NCI-H187 treated with DMSO at 0.1 percent for 48 hours (cell line): ENCODE measurements at regions not wholly inside any gene's neighbourhood (a gene's known extent, or its start where the extent isn't known, plus 50 kb on each side); places are given as distances from the start of the nearest gene placed in this dataset.
"Not testable (repeated sequence)": the region's sequence is repeated elsewhere in the genome, so short reads cannot be mapped to it uniquely, and the experiment has no call there.

ENCODE experiments used
- DNase-seq: peaks from one replicate; lab custom pipeline; 2025; lab: John Stamatoyannopoulos, UW

DNA sequence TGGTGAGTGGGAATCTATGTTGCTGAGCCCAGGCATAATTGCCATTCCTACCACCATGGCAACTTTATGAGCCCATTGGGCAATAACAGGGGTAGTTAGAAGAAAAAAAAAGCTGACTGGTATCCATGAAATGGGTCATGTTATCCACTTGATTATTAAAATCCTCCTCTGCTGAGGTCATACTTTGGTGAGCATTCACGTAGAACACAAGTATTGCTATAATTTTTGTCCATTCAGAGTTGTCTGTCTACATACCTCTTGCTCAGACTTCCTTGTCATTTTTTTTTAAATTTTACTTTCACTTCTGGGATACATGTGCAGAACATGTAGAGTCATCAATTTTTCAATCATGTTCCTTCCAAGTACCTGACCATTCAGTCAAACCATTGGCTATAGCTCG is 780.8 kb upstream of the ARRDC3 start:
- DNase-seq = no peak

DNA sequence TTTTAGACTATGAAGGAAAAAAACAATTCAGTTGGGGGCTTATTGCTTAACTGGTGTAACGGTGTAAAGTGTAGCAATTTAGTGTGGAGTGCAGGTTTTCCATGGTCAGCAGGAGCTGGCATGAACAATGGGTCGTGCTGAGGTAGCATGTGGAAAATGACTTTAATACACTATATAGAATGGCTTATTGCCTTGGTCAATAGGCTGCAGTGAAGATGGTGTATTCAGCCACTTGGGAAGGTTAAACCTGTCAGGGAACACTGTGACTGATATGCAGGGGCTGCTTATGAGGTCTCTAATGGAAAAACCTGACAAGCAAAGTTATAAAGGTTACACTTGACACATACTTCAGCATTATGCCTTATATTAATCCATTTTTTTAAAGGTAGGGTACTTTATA is 764.7 kb upstream of the ARRDC3 start:
- DNase-seq = no peak

DNA sequence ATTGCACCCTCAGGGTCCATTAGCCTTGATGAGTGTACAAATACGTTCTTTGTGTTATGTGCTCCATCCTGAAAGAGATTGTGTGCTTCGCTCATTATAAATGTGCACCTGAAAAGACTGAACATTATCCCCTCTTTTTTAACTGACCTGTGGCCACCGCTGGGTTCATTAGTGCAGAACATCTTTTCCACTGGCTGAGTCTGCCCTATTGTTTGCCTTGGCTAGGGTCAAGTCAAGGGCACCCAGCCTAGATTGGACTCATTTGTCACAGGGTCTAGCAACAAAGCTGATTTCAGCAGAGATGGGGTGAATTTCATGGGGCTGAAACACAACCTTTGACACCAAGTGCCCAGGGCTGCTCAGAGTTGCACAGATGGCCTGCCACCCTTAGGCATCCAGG is 764.1 kb upstream of the ARRDC3 start:
- DNase-seq = no peak

DNA sequence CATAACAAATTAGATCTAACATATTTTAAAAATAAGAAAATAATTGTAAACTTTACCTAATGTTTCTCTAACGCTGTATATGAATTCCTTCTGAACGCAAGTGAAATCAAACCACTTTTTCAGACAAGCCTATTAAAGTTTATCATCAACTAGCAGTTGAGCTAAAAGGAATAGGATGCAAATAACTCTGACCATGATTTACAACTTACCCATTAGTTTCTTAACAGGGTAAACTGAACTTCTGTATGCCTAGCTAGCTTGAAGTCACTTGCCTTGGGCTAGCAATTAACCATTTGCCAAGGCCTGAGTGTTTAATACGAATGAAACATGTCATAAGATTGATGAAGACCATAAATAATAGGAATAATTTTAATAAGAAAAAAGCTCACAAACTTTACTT is 762.7 kb upstream of the ARRDC3 start:
- DNase-seq = no peak

DNA sequence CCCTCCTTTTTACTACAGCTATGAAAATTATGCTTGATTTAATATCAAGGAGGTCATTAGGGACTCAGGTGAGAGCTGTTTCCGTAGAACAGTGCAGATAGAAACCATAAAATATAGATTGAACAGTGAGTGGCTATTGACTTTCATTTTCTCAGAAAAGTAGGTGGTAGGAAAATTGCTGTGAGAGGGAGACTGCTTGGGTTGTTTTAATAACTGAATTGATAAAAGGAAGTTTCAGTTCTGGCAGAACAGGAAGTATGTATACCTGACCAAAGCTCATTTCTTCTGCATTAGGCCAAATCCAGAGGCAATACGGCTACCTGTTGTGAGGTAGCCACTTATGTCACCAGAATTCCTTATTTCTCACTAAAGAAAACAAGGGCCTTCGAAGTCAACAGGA is 761.7 kb upstream of the ARRDC3 start:
- no peak for DNase-seq

DNA sequence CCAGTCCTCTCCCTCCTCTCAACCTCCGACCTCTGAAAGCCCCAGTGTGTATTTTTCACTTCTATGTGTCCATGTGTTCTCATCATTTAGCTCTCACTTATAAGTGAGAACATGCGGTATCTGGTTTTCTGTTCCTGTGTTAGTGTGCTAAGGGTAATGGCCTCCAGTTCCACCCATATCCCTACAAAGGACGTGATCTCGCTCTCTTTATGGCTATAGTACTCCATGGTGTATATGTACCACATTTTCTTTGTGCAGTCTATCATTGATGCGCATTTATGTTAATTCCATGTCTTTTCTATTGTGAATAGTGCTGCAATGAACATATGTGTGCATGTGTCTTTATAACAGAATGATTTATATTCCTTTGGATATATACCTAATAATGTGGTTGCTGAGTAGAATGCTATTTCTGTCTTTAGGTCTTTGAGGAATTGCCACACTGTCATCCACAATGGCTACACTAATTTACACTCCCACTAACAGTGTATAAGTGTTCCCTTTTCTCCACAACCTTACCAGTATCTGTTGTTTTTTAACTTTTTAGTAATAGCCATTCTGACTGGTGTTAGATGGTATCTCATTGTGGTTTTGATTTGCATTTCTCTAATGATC is 749.3 kb upstream of the ARRDC3 start:
- DNase-seq = not testable (repeated sequence)

DNA sequence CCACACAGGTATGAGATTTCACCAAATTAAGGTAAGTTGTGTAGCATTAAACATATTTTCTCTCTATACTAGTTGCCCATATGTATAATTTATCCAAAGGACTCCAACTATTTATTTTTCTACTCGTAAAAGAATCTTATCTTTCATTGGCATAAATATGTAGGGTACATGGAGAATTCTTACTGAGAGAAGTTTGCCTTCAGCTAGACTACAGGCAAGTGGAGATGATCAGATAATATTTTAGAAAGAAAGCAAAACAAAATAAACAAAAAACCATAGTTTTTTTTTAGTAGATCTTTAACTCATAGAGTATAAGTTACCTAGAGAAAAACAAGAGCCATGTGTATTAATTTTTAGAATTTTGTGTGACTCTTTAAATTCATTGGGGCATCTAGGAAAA is 743.1 kb upstream of the ARRDC3 start:
- DNase-seq = no peak

DNA sequence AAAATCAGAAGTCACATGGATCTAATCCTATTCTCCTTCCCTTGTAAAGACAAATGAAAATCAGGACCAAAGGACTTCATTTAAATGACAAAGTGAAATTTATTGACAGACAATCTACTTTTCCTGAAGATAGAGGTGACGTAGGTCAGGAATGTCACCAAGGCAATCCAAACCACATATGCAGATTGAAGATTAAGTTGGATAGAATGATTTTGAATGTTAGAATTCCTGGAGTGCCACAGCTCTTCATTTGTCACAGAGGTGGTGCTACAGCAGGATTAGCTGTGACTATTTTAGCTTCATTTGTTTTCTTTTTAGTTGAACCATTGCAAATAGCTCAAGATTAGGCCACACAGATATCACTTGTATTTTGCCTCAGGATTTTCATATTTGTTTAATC is 736.0 kb upstream of the ARRDC3 start:
- no peak for DNase-seq

DNA sequence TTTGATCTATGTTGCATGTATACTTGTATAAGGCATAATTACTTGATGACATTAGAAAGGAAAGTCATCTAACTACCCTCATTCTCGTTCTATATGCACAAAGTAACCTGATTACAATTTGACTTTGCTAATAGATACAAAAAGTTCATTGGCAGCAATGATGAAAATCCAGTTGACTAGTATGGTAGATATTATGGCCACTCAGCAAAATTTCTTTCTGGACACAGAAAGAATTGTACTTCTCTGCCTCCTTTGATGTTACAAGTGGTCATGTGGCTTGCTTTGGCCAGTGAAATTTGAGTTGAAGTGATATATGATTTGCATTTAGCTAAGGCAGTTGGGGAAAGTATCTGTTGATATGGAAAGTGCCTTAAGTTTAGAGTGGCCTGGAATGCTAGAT is 723.7 kb upstream of the ARRDC3 start:
- no peak for DNase-seq

DNA sequence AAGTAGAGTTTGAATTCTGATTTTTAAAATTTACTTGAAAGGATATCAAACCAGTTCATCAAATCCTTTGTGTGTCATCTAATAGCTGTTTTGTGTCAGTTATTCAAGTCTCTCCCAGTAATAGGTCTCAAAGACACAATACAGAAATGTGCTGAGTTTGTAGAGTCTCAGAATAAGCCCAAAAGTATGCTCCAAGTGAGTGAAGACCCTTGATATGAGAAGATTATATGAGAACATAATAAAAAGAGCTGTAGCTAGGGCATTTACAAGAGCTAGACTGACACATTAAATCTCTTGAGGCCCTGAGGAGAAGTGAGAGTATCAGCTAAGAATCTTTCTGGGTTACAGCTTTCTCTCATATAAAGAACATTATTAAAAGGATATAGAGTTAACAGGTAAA is 721.0 kb upstream of the ARRDC3 start:
- DNase-seq = no peak

DNA sequence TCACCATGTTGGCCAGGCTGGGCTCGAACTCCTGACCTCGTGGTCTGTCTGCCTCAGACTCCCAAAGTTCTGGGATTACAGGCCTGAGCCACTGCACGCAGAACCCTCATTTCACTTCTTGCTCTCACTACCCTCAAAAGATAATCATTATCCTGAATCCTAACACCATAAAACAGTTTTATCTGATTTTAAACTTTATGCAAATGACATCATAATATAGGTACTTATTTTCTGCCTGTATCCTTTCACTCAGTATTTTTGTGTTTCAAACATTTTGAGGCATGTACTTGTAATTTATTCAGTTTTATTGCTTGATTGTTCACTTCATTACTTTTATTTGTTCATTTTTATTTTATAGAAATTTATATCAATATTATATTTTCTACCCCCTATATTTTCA is 719.2 kb upstream of the ARRDC3 start:
- no peak for DNase-seq

DNA sequence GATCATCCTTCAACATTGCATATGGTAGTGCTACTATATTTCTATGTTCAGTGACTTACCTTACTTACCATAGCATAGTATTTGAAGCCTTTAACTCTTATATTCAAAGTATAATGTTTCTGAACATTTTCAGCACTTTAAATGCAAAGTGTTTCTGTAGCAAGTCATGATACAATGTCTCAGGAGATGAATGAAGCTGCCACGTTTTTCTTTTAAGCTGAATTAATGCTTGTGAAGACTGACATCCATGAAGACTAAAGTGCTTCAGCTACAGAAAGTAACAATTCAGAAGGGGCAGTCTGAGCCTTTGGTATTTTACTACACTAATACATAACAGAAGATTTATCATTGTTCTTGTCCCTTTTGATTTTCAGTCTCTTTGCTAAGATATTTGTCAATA is 709.1 kb upstream of the ARRDC3 start:
- no peak for DNase-seq

DNA sequence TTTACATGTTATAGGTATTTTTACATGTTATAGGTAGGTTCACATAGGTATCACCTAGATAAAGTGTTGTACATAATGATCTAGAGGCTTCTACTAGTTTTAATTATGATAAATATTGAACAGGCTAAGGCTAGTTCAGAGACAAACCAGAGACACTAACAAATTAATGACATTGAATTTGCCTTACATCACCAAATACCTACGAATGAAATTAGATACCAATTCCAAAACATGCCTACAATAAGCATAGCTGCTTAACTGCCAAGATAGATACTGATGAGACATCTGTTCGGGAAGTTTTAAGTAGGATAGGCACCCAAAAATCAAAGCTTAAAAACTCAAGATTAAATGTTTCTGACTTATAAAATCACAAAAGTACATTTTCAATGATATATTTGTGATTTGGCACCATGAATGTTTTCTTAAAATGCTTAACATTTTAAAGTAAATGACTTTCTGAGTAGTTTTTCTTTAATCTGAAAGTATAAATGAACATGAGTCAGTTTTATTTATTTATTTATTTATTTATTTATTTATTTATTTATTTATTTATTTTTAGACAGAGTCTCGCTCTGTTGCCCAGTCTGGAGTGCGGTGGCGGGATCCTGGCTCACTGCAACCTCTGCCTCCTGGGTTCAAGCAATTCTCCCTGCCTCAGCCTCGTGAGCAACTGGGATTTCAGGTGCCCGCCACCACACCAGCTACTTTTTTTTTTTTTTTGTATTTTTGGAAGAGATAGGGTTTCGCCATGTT is 703.1 kb upstream of the ARRDC3 start:
- no peak for DNase-seq

DNA sequence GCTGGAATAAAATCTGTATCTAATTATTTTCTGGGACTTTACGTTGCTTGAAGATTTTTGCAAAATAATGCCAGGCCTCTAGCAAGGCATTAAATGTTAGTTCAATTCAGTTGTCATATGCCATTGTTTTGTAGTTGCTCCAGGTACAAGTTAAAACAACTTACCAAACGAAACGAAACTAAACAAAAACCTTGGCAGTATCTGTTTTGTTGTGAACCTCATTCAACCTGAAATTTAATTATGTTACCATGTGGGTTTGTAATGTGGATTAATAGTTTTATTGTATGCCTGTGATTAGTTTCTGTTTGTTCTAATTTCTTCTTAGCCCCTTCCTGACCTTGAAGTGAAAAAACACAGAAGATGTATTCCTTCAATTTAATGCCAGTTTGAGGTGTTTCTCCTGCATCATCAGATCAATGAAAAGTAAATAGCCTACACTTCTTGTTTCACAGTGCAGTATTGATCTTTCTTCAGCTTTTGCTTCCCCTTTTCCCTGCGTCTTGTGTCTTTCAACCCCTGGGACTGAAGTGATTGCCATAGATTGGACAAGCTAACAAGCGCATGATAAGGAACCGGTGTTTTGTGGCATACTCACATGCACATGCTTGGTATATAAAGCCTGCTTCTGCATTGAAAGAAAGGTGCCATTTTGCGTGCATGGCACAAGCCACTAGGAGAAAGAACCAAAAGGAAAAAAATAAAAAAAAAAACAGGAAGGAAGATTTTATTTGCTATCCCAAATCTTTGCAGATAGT is 699.0 kb upstream of the ARRDC3 start:
- no peak for DNase-seq

DNA sequence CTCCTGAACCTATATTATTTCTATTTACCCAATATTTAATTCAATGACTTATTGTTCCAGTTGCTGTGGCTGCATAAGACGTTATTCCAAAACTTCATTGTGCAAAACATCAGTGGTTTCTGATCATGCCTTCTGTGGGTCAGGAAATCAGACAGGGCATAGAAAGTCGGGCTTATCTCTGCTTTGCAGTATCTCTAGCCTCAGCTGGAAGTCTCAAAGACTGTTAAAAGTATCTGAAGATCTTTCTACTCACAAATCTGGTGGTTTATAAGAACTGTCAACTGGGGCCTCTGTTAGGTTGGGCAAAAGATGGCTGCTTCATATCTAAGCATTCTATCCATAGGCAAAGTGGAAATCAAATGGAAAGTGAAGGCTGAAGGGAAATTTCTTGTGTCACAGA is 687.7 kb upstream of the ARRDC3 start:
- no peak for DNase-seq

DNA sequence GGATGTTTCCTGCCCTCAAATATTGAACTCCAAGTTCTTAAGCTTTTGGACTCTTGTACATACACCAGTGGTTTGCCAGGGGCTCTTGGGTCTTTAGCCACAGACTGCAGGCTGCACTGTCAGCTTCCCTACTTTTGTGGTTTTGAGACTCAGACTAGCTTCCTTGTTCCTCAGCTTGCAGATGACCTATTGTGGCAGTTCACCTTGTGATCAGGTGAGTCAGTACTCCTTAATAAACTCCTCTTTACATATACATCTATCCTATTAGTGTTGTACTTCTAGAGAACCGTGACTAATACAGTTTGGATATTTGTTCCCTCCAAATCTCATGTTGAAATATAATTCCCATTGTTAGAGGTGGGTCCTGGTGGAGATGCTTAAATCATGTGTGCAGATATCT is 681.9 kb upstream of the ARRDC3 start:
- no peak for DNase-seq

DNA sequence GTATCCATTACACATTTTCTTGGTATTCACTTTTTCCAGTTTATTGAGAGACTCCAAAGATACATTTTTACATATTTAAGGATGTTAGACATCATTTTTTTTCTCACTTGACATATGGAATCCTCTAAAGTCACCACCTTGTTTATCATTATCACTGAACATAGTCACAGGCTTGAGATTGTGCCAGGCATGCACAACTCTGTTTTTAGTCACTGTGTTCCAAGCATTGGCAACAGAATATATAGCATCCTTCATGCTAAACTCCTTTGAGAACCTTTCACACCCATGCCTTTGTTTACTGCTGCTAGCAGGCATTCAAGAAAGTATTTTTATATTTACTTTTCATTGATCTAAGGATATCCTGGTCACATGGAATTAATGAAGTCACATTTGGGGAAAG is 668.6 kb upstream of the ARRDC3 start:
- DNase-seq = no peak

DNA sequence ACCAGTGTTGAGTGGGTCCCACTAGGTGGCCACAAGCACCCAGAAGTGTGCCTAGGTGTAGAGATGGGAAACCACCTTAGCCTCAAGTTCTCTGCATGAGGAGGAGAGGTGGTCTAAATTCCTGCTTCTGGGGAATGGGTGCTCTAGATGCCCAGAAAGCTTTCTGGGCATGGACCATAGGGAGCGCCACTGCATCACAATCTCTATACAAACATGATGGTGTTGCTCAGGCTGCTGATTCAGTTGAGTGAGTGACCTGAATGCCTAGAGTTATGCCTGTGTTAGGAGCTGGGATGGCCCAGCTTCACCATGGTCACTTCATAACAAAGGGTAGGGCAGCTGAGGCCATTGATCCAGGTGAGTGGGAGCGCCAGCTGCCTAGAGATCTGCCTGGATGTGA is 667.9 kb upstream of the ARRDC3 start:
- no peak for DNase-seq

DNA sequence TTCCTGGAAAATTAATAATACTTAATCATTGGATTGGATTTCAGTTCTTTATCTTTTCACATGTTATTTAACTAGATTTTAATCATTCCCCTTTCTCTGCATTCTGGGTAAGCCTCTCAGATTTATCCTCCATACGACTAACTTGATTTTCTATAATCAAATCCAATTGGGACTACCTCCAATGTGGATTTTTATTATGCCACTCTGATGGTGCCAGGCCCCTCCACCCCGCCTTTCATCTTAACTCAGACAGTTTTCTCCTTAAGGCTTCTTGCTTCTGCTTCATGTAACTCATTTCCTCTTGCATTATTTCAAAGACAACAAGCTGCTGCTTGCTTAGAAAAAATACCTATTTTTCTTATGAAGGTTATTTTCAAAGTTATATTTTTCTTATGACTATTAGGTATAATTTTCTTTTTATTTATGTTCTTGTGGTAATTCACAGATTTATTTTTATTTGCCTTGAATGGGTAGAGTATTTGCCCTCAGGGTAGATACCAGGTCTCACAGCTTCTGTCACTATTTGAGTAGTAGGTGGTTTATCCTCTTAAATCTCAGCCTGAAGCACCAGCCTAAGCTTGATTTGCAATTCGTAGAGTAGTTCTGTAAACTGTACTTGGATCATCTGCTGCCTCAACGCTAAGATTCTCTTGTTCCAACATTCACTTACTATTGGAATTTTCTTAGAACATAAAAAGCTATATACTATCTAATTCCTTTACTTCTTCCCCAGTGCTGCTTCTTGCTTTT is 659.0 kb upstream of the ARRDC3 start:
- DNase-seq = no peak

DNA sequence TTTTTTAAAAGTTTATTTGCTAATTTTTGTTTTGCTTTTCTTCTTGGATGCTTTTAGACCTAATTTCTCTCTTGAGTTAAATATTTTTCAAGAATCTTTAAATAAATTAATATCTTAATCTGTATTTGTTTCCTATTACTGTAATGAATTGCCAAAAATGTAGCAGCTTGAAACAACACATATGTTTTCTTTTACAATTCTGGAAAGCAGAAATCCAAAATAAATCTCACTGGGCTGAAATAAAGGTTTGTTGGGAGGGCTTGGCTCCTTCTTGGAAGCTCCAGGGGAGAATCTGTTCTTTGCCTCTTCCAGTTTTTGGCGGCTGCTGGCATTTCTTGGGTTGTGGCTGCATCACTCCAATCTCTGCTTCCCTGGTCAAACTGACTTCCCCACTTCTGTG is 658.1 kb upstream of the ARRDC3 start:
- no peak for DNase-seq

DNA sequence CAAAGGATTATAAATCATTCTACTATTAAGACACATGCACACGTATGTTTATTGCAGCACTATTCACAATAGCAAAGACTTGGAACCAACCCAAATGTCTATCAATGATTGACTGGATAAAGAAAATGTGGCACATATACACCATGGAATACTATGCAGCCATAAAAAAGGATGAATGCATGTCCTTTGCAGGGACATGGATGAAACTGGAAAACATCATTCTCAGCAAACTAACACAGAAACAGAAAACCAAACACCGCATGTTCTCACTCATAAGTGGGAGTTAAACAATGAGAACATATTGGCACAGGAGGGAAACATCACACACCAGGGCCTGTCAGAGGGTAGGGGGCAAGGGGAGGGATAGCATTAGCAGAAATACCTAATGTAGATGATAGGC is 646.7 kb upstream of the ARRDC3 start:
- not testable (repeated sequence) for DNase-seq

DNA sequence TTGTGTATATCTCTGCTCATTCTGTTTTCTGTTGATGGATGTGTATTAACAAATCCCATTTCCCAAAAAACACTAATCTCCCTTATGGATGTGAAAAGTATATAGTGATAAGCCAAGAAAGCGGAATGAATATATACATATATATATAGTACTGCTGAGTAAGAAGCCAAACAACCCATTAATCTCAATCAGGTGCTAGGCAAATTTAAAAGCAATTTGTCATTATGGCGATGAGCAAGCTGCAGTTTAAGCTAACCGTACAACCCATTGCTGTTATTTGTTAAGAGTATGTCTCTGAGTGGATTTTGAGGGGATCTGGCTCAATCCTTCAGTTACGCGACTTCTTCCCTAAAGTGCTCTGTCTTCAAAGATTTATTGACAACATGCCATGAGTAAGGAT is 640.4 kb upstream of the ARRDC3 start:
- DNase-seq = no peak

DNA sequence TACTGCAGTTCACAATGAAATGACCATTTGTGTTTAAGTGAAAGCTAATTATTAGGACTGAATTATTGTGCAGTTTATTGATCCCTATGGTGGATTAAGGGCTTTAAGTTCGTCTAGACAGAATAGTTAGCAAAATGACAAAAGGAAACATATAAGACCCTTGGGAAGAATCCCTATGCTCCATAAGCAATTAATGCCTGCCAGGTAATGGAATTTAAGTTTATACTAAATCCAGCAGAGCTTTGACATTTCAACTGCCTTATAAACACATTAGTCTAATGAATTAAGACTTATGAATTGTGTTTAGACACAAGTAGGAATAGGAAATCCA is 640.0 kb upstream of the ARRDC3 start:
- no peak for DNase-seq
